ENCODE measurements at regions not wholly inside any gene's neighbourhood (a gene's known extent, or its start where the extent isn't known, plus 50 kb on each side); places are given as distances from the start of the nearest gene placed in this dataset.

GRCh38 chr16:54707813-54708212 is 222.9 kb upstream of the IRX5 start:
- Histone ChIP-seq H3K36me3 (ENCODE audit: insufficient read depth, low read length) (no peaks in the 10 kb centered on the region), H3K27ac (ENCODE audit: low read depth, low read length) (no peak overlapping the region), H3K4me1 (ENCODE audit: control insufficient read depth, insufficient read depth, low read length, unreplicated experiment) (no peaks in the 10 kb centered on the region), H3K4me3 (ENCODE audit: low read depth, low read length) (no peak overlapping the region), H3K79me2 (ENCODE audit: control insufficient read depth, insufficient read depth, low read length, unreplicated experiment) (no peaks in the 10 kb centered on the region), H2AFZ (ENCODE audit: low read length, unreplicated experiment) (no peak overlapping the region), H3K27me3 (ENCODE audit: insufficient read depth, low read length) (peaks cover 9% of the 10 kb centered on the region)

DNA sequence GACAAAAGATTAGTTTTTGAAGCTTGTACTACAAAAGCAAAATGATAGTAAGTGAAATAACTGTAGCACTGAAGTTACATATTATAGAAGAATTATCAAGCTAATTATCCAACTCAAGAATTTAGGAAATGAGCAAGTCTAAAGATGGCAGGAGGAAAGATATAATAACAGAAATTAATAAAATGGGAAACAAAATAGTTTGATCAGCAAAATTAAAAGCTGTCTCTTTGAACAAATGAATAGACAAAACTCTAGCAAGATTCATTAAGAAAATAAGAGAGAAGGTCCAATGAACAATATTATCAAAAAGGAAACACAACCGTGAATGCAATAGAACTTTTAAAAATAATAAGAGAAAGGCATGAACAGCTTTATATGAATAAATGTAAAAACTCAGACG is 224.3 kb upstream of the IRX5 start:
- Histone ChIP-seq H3K4me3 (ENCODE audit: low read depth, low read length) (no peak overlapping the region), H3K27ac (ENCODE audit: low read depth, low read length) (no peak overlapping the region), H2AFZ (ENCODE audit: low read length, unreplicated experiment) (no peak overlapping the region), H3K27me3 (ENCODE audit: insufficient read depth, low read length) (peaks cover 3% of the 10 kb centered on the region; the same call in 1 of the 2 replicates), H3K36me3 (ENCODE audit: insufficient read depth, low read length) (no peaks in the 10 kb centered on the region), H3K79me2 (ENCODE audit: control insufficient read depth, insufficient read depth, low read length, unreplicated experiment) (no peaks in the 10 kb centered on the region), H3K4me1 (ENCODE audit: control insufficient read depth, insufficient read depth, low read length, unreplicated experiment) (no peaks in the 10 kb centered on the region)

DNA sequence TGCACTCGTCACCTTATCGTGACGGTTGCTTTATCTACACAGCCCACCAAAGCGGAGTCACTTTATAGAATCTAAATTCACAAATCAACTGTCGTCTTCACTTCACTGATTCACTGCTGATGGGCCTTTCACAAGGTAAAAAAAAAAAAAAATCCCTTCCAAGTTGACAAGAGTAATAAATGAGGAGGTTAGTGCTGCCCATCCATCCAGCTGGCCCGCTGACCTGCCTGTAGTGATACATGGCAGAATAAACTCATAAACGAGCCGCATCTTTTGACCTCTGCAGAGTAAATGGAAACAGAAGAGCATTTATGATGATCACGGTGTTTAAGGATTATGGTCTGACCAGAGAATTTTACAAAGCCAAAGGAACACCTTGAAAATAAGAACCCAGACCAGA is 227.3 kb upstream of the IRX5 start:
- no peak overlapping the region for H2AFZ ChIP-seq (ENCODE audit: low read length, unreplicated experiment)
- no peak overlapping the region for H3K4me3 ChIP-seq (ENCODE audit: low read depth, low read length)
- H3K27me3 ChIP-seq (ENCODE audit: insufficient read depth, low read length), result peaks cover 19% of the 10 kb centered on the region; the same call in 1 of the 2 replicates

GRCh38 chr16:54699656-54700055 is 231.0 kb upstream of the IRX5 start:
- H3K4me1 ChIP-seq (ENCODE audit: control insufficient read depth, insufficient read depth, low read length, unreplicated experiment), result no peaks in the 10 kb centered on the region
- H3K27ac ChIP-seq (ENCODE audit: low read depth, low read length), result no peak overlapping the region
- H3K79me2 ChIP-seq (ENCODE audit: control insufficient read depth, insufficient read depth, low read length, unreplicated experiment), result no peaks in the 10 kb centered on the region
- H3K27me3 ChIP-seq (ENCODE audit: insufficient read depth, low read length), result peaks cover 43% of the 10 kb centered on the region
- H2AFZ ChIP-seq (ENCODE audit: low read length, unreplicated experiment), result no peak overlapping the region
- H3K36me3 ChIP-seq (ENCODE audit: insufficient read depth, low read length), result no peaks in the 10 kb centered on the region
- no peak overlapping the region for H3K4me3 ChIP-seq (ENCODE audit: low read depth, low read length)

More for the DNA sequence above, 227.3 kb upstream of the IRX5 start:
- H3K4me1 ChIP-seq (ENCODE audit: control insufficient read depth, insufficient read depth, low read length, unreplicated experiment), result no peaks in the 10 kb centered on the region
- H3K27ac ChIP-seq (ENCODE audit: low read depth, low read length), result no peak overlapping the region
- no peaks in the 10 kb centered on the region for H3K79me2 ChIP-seq (ENCODE audit: control insufficient read depth, insufficient read depth, low read length, unreplicated experiment)
- no peaks in the 10 kb centered on the region for H3K36me3 ChIP-seq (ENCODE audit: insufficient read depth, low read length)

GRCh38 chr16:54697677-54698076 is 233.0 kb upstream of the IRX5 start:
- H3K36me3 ChIP-seq (ENCODE audit: insufficient read depth, low read length), result no peaks in the 10 kb centered on the region
- H3K27me3 ChIP-seq (ENCODE audit: insufficient read depth, low read length), result peaks cover 43% of the 10 kb centered on the region
- no peaks in the 10 kb centered on the region for H3K4me1 ChIP-seq (ENCODE audit: control insufficient read depth, insufficient read depth, low read length, unreplicated experiment)
- H3K79me2 ChIP-seq (ENCODE audit: control insufficient read depth, insufficient read depth, low read length, unreplicated experiment), result no peaks in the 10 kb centered on the region
- H2AFZ ChIP-seq (ENCODE audit: low read length, unreplicated experiment), result no peak overlapping the region
- H3K4me3 ChIP-seq (ENCODE audit: low read depth, low read length), result no peak overlapping the region
- H3K27ac ChIP-seq (ENCODE audit: low read depth, low read length), result no peak overlapping the region

GRCh38 chr16:54696970-54697369 is 233.7 kb upstream of the IRX5 start:
- peaks cover 43% of the 10 kb centered on the region for H3K27me3 ChIP-seq (ENCODE audit: insufficient read depth, low read length)
- H3K4me1 ChIP-seq (ENCODE audit: control insufficient read depth, insufficient read depth, low read length, unreplicated experiment), result no peaks in the 10 kb centered on the region
- no peak overlapping the region for H2AFZ ChIP-seq (ENCODE audit: low read length, unreplicated experiment)
- H3K36me3 ChIP-seq (ENCODE audit: insufficient read depth, low read length), result no peaks in the 10 kb centered on the region
- H3K4me3 ChIP-seq (ENCODE audit: low read depth, low read length), result no peak overlapping the region
- H3K27ac ChIP-seq (ENCODE audit: low read depth, low read length), result no peak overlapping the region
- no peaks in the 10 kb centered on the region for H3K79me2 ChIP-seq (ENCODE audit: control insufficient read depth, insufficient read depth, low read length, unreplicated experiment)

DNA sequence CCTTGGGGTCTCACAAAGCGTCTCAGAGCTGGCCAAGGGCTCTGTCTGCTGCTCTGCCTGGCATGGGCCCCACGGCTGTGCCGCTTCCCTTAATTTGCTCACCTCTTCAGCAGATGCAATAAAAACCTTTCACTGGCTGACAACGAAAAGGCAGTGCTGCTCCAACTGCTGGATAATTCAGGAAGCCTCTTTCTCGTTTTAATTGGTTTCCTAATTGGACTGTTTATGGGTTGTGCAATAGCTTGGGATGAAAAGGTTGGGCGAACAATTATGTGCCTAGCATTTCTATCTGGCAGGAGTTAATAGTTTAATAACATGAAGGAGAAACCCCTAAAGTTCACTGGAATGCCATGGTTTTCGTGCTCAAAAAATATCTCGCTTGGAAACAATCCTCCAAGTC is 234.1 kb upstream of the IRX5 start:
- H3K4me1 ChIP-seq (ENCODE audit: control insufficient read depth, insufficient read depth, low read length, unreplicated experiment), result no peaks in the 10 kb centered on the region
- H3K79me2 ChIP-seq (ENCODE audit: control insufficient read depth, insufficient read depth, low read length, unreplicated experiment), result no peaks in the 10 kb centered on the region
- H3K27ac ChIP-seq (ENCODE audit: low read depth, low read length), result no peak overlapping the region
- no peaks in the 10 kb centered on the region for H3K36me3 ChIP-seq (ENCODE audit: insufficient read depth, low read length)
- no peak overlapping the region for H2AFZ ChIP-seq (ENCODE audit: low read length, unreplicated experiment)
- peaks cover 44% of the 10 kb centered on the region for H3K27me3 ChIP-seq (ENCODE audit: insufficient read depth, low read length)
- H3K4me3 ChIP-seq (ENCODE audit: low read depth, low read length), result no peak overlapping the region

GRCh38 chr16:54694651-54695050 is 236.0 kb upstream of the IRX5 start:
- Histone ChIP-seq H3K79me2 (ENCODE audit: control insufficient read depth, insufficient read depth, low read length, unreplicated experiment) (no peaks in the 10 kb centered on the region), H3K27me3 (ENCODE audit: insufficient read depth, low read length) (peaks cover 42% of the 10 kb centered on the region), H3K36me3 (ENCODE audit: insufficient read depth, low read length) (no peaks in the 10 kb centered on the region), H3K4me3 (ENCODE audit: low read depth, low read length) (no peak overlapping the region), H3K27ac (ENCODE audit: low read depth, low read length) (no peak overlapping the region), H2AFZ (ENCODE audit: low read length, unreplicated experiment) (no peak overlapping the region), H3K4me1 (ENCODE audit: control insufficient read depth, insufficient read depth, low read length, unreplicated experiment) (no peaks in the 10 kb centered on the region)

DNA sequence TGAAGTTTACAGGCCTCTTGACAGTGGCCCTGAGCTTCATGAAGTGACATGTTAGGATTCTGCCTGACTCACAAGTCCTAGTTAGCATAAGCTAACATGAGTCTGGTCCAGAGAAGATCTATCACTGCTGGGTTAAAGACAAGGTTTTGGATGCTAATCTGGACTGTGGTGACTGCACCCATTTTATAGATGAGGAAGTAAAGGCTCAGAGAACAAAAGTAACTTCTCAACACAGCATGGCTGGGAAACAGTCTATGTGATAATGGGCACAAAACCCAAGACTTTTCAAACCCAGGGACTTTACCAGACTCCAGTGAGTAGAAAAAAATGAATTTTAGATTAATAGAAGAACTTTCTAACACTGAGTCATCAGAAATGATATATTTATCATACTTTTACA is 236.8 kb upstream of the IRX5 start:
- Histone ChIP-seq H3K4me3 (ENCODE audit: low read depth, low read length) (no peak overlapping the region), H3K27ac (ENCODE audit: low read depth, low read length) (no peak overlapping the region), H3K4me1 (ENCODE audit: control insufficient read depth, insufficient read depth, low read length, unreplicated experiment) (no peaks in the 10 kb centered on the region), H3K27me3 (ENCODE audit: insufficient read depth, low read length) (peaks cover 35% of the 10 kb centered on the region), H3K79me2 (ENCODE audit: control insufficient read depth, insufficient read depth, low read length, unreplicated experiment) (no peaks in the 10 kb centered on the region), H3K36me3 (ENCODE audit: insufficient read depth, low read length) (no peaks in the 10 kb centered on the region), H2AFZ (ENCODE audit: low read length, unreplicated experiment) (no peak overlapping the region)

GRCh38 chr16:54690710-54691109 is 240.0 kb upstream of the IRX5 start:
- no peak overlapping the region for H3K4me3 ChIP-seq (ENCODE audit: low read depth, low read length)
- peaks cover 5% of the 10 kb centered on the region; the same call in 1 of the 2 replicates for H3K27me3 ChIP-seq (ENCODE audit: insufficient read depth, low read length)
- no peaks in the 10 kb centered on the region for H3K4me1 ChIP-seq (ENCODE audit: control insufficient read depth, insufficient read depth, low read length, unreplicated experiment)
- no peaks in the 10 kb centered on the region for H3K79me2 ChIP-seq (ENCODE audit: control insufficient read depth, insufficient read depth, low read length, unreplicated experiment)
- no peak overlapping the region for H2AFZ ChIP-seq (ENCODE audit: low read length, unreplicated experiment)
- H3K36me3 ChIP-seq (ENCODE audit: insufficient read depth, low read length), result no peaks in the 10 kb centered on the region
- H3K27ac ChIP-seq (ENCODE audit: low read depth, low read length), result no peak overlapping the region

- Histone ChIP-seq H3K36me3 (ENCODE audit: insufficient read depth, low read length) (no peaks in the 10 kb centered on the region), H3K4me3 (ENCODE audit: low read depth, low read length) (no peak overlapping the region), H3K27ac (ENCODE audit: low read depth, low read length) (no peak overlapping the region), H2AFZ (ENCODE audit: low read length, unreplicated experiment) (no peak overlapping the region), H3K4me1 (ENCODE audit: control insufficient read depth, insufficient read depth, low read length, unreplicated experiment) (no peaks in the 10 kb centered on the region), H3K27me3 (ENCODE audit: insufficient read depth, low read length) (peaks cover 6% of the 10 kb centered on the region; the same call in 1 of the 2 replicates), H3K79me2 (ENCODE audit: control insufficient read depth, insufficient read depth, low read length, unreplicated experiment) (no peaks in the 10 kb centered on the region)
Observed at GRCh38 chr16:54690306-54690705, 240.4 kb upstream of the IRX5 start.
